H1 (cell line): ENCODE measurements at regions not wholly inside any gene's neighbourhood (a gene's known extent, or its start where the extent isn't known, plus 50 kb on each side); places are given as distances from the start of the nearest gene placed in this dataset.

Experiments used
- CREB1 ChIP-seq: IDR thresholded peaks from 2 replicates; pipeline ENCODE4 v1.6.1; 2012; ENCODE audit warnings: inconsistent platforms
- EP300 ChIP-seq, 2 experiments: IDR thresholded peaks; 1 replicate in 1 of 2; 2 replicates in 1 of 2; pipeline ENCODE4 v1.6.1; 2011 to 2012; ENCODE audit warnings: low read depth in 2 of 2, low read length in 2 of 2, mild to moderate bottlenecking in 2 of 2, borderline replicate concordance in 1 of 2, inconsistent platforms in 1 of 2, moderate library complexity in 1 of 2
- EZH2 ChIP-seq: fragments of 200-600 bp; sonication (generic); IDR thresholded peaks from 2 replicates; pipeline ENCODE4 v1.7.1; 2012; ENCODE audit warnings: low read depth, mild to moderate bottlenecking, moderate library complexity, low read length, inconsistent platforms; ENCODE audit not compliant: severe bottlenecking
- MAFK ChIP-seq: IDR thresholded peaks from 2 replicates; pipeline ENCODE4 v1.6.1; 2012; ENCODE audit warnings: low read depth, mild to moderate bottlenecking, improper control_type of control experiment, low read length
- PHF8 ChIP-seq: fragments of 200-600 bp; sonication (generic); conservative IDR thresholded peaks from 2 replicates; pipeline ENCODE4 v1.7.1; 2012; ENCODE audit warnings: low read depth, mild to moderate bottlenecking, inconsistent platforms, low read length, moderate library complexity
- POLR2AphosphoS5 ChIP-seq: IDR thresholded peaks from 2 replicates; pipeline ENCODE4 v1.6.1; 2011; ENCODE audit warnings: low read depth, low read length
- RXRA ChIP-seq: IDR thresholded peaks from 2 replicates; pipeline ENCODE4 v1.6.1; 2011; ENCODE audit warnings: low read depth, mild to moderate bottlenecking, low read length, moderate library complexity; ENCODE audit not compliant: insufficient read depth
- SIN3A ChIP-seq, 2 experiments: IDR thresholded peaks in 1 of 2; conservative IDR thresholded peaks in 1 of 2; 2 replicates each; pipeline ENCODE4 v1.6.1; 2011 to 2012; ENCODE audit warnings: low read length in 2 of 2, improper control_type of control experiment in 1 of 2, low read depth in 1 of 2, mild to moderate bottlenecking in 1 of 2
- TEAD4 ChIP-seq: IDR thresholded peaks from 2 replicates; pipeline ENCODE4 v1.6.1; 2012; ENCODE audit warnings: low read depth, low read length, inconsistent platforms, mixed read lengths

- TF ChIP-seq PHF8, result no peak
- no peak for TF ChIP-seq SIN3A (conservative IDR thresholded peaks at IDR 0.05 in 1 of 2, IDR thresholded peaks at IDR 0.05 in 1 of 2; ENCODE audit: low read depth in 1 of 2, low read length in 2 of 2)
- TF ChIP-seq EP300 (IDR thresholded peaks at IDR 0.05; ENCODE audit: borderline replicate concordance in 1 of 2, low read depth in 2 of 2, low read length in 2 of 2), result no peak
- no peak for TF ChIP-seq CREB1
- no peak for TF ChIP-seq TEAD4
- no peak for TF ChIP-seq RXRA
- no peak for TF ChIP-seq EZH2
- TF ChIP-seq POLR2AphosphoS5, result no peak
- TF ChIP-seq MAFK, result no peak
Observed at GRCh38 chr14:87432698-87433097, 560.3 kb downstream of the GALC start (continued).
